SH-SY5Y (cell line): ENCODE measurements at regions not wholly inside any gene's neighbourhood (a gene's known extent, or its start where the extent isn't known, plus 50 kb on each side); places are given as distances from the start of the nearest gene placed in this dataset.

ENCODE experiments used
- GATA2 ChIP-seq: IDR thresholded peaks from 2 replicates; pipeline ENCODE4 v1.6.1; 2011; ENCODE audit warnings: mild to moderate bottlenecking, low read depth, low read length
- GATA3 ChIP-seq: IDR thresholded peaks from 2 replicates; pipeline ENCODE4 v1.6.1; 2011; ENCODE audit warnings: low read depth, mild to moderate bottlenecking, low read length, moderate library complexity

GRCh38 chr1:224554620-224555259, 61.4 kb upstream of the CNIH3 start:
- no peak for TF ChIP-seq GATA2
- TF ChIP-seq GATA3, result no peak
